ENCODE measurements at regions not wholly inside any gene's neighbourhood (a gene's known extent, or its start where the extent isn't known, plus 50 kb on each side); places are given as distances from the start of the nearest gene placed in this dataset.

DNA sequence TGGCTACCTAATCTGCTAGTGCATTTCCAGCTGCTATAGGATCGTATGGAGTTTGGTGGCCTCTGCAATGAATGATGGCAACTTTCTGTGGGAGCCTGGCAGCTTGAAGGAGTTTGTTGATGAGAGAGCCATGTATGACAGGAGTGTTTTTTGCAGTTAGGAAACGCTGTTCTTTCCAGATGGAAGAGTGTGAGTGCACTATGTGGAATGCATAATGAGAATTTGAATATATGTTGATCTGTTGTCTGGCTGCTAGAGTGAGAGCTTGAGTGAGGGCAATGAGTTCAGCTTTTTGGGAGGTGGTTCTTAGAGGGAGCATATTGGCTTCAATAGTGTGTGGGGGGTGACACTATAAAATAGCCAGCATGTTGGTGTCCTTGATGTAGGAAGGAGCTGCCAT lies 51.0 kb upstream of the APOBEC4 start:
- no peaks in the 10 kb centered on the region for H3K36me3 ChIP-seq (ENCODE audit: control insufficient read depth, insufficient read depth, low read length)
- H3K4me1 ChIP-seq (ENCODE audit: control insufficient read depth, extremely low read depth, insufficient read depth, low read length): no peaks in the 10 kb centered on the region
- no peak overlapping the region for H3K4me3 ChIP-seq (replicated peaks in 1 of 4; ENCODE audit: control extremely low read depth in 1 of 4, insufficient read depth in 1 of 4, low read depth in 3 of 4, low read length in 4 of 4)
- H3K27ac ChIP-seq (ENCODE audit: insufficient read depth, low read length): no peak overlapping the region
- H3K79me2 ChIP-seq (ENCODE audit: control insufficient read depth, insufficient read depth, low read length): no peaks in the 10 kb centered on the region
- H3K4me2 ChIP-seq (ENCODE audit: extremely low read depth, insufficient read depth, low read length): no peak overlapping the region
- H3K27me3 ChIP-seq (ENCODE audit: control insufficient read depth, insufficient read depth, low read length): no peaks in the 10 kb centered on the region
- no peaks in the 10 kb centered on the region for H4K20me1 ChIP-seq (ENCODE audit: control insufficient read depth, extremely low read depth, insufficient read depth, low read length)
- H3K9ac ChIP-seq (ENCODE audit: insufficient read depth, low read length): no peak overlapping the region
- TF ChIP-seq, protein P1, sequence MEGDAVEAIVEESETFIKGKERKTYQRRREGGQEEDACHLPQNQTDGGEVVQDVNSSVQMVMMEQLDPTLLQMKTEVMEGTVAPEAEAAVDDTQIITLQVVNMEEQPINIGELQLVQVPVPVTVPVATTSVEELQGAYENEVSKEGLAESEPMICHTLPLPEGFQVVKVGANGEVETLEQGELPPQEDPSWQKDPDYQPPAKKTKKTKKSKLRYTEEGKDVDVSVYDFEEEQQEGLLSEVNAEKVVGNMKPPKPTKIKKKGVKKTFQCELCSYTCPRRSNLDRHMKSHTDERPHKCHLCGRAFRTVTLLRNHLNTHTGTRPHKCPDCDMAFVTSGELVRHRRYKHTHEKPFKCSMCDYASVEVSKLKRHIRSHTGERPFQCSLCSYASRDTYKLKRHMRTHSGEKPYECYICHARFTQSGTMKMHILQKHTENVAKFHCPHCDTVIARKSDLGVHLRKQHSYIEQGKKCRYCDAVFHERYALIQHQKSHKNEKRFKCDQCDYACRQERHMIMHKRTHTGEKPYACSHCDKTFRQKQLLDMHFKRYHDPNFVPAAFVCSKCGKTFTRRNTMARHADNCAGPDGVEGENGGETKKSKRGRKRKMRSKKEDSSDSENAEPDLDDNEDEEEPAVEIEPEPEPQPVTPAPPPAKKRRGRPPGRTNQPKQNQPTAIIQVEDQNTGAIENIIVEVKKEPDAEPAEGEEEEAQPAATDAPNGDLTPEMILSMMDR (conservative IDR thresholded peaks at IDR 0.05 in 1 of 2, IDR thresholded peaks at IDR 0.05 in 1 of 2; ENCODE audit: low read depth in 1 of 2, low read length in 2 of 2): no peak
- TF ChIP-seq EZH2 (IDR thresholded peaks at IDR 0.05; ENCODE audit: low read length, missing control alignments): no peak
- H3K9me3 ChIP-seq (ENCODE audit: control insufficient read depth, insufficient read depth, low read depth, low read length): no peaks in the 10 kb centered on the region
- no peak for DNase-seq (ENCODE audit: low read depth in 2 of 2)
- H2AFZ ChIP-seq (ENCODE audit: low read length): no peak overlapping the region

Measured in fibroblast of lung (primary cell).